ENCODE measurements at regions not wholly inside any gene's neighbourhood (a gene's known extent, or its start where the extent isn't known, plus 50 kb on each side); places are given as distances from the start of the nearest gene placed in this dataset.

DNA sequence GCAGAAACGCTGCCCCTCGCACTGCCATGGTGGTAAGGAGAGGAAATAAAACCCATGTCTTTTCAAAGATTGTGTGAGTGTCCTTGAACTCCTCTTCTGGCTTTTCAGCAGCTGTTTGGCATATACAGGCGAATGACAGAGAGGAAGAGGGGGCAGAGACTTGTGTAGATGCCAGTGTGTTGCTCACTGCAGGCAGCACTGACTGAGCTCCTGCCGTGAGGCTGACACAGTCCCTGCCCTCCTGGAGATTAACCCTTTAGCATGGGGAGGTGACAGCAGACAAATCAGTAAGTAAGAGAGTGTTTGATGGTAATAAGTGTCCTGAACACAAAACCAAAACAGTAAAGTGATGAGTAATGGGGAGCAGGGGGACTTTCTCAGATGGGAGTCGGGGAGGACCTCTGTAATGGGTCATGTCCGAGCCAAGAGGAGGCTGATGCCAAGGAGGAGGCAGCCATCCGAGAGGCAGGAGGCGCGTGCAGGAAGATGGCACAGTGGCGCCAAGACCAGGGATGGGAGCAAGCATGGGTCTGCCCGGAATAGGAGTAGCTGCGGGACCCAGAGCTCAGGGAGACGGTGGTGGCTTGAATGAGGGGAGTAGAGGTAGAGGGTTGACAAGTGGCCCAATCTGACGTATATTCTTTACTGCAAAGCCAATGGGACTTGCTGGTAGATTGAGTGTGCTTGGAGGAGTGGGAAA, 182.2 kb downstream of the FOXO1 start:
- H3K9me3 ChIP-seq (ENCODE audit: control insufficient read depth, insufficient read depth, low read depth, low read length): no peaks in the 10 kb centered on the region
- H3K9ac ChIP-seq (ENCODE audit: insufficient read depth, low read length): no peak overlapping the region
- H3K79me2 ChIP-seq (ENCODE audit: control insufficient read depth, insufficient read depth, low read length): no peaks in the 10 kb centered on the region
- no peak overlapping the region for H2AFZ ChIP-seq (ENCODE audit: low read length)
- no peak overlapping the region for H3K27ac ChIP-seq (ENCODE audit: insufficient read depth, low read length)
- no peak overlapping the region for H3K4me3 ChIP-seq (replicated peaks in 1 of 4; ENCODE audit: control extremely low read depth in 1 of 4, insufficient read depth in 1 of 4, low read depth in 3 of 4, low read length in 4 of 4)
- H4K20me1 ChIP-seq (ENCODE audit: control insufficient read depth, extremely low read depth, insufficient read depth, low read length): no peaks in the 10 kb centered on the region
- no peak for DNase-seq (ENCODE audit: low read depth in 2 of 2)
- H3K27me3 ChIP-seq (ENCODE audit: control insufficient read depth, insufficient read depth, low read length): no peaks in the 10 kb centered on the region
- no peaks in the 10 kb centered on the region for H3K4me1 ChIP-seq (ENCODE audit: control insufficient read depth, extremely low read depth, insufficient read depth, low read length)
- H3K4me2 ChIP-seq (ENCODE audit: extremely low read depth, insufficient read depth, low read length): no peak overlapping the region
- TF ChIP-seq EZH2 (IDR thresholded peaks at IDR 0.05; ENCODE audit: low read length, missing control alignments): no peak
- H3K36me3 ChIP-seq (ENCODE audit: control insufficient read depth, insufficient read depth, low read length): no peaks in the 10 kb centered on the region

DNA sequence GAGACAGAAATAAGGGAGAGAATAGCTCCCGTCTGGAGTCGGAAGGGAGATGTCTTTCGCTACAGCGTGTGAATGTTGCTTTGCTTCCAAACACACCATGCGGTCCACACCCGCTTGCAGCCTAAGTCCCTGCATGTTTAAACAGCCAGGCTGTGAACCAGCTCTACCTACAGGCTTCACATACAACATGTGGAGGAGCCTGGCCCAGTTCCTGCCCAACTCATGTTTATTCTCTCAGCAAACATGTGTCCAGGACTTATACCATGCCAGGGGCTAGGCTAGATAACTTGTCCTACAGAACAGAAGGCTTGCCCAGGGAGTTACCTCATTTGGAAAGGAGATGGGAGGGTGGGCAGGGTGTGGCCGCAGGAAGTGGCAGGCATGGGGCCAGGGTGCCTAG, 181.5 kb downstream of the FOXO1 start:
- Histone ChIP-seq H3K4me3 (replicated peaks in 1 of 4; ENCODE audit: control extremely low read depth in 1 of 4, insufficient read depth in 1 of 4, low read depth in 3 of 4, low read length in 4 of 4) (no peak overlapping the region), H4K20me1 (ENCODE audit: control insufficient read depth, extremely low read depth, insufficient read depth, low read length) (no peaks in the 10 kb centered on the region), H3K9me3 (ENCODE audit: control insufficient read depth, insufficient read depth, low read depth, low read length) (no peaks in the 10 kb centered on the region), H3K9ac (ENCODE audit: insufficient read depth, low read length) (no peak overlapping the region), H3K27ac (ENCODE audit: insufficient read depth, low read length) (no peak overlapping the region), H3K4me1 (ENCODE audit: control insufficient read depth, extremely low read depth, insufficient read depth, low read length) (no peaks in the 10 kb centered on the region), H3K27me3 (ENCODE audit: control insufficient read depth, insufficient read depth, low read length) (no peaks in the 10 kb centered on the region), H3K4me2 (ENCODE audit: extremely low read depth, insufficient read depth, low read length) (no peak overlapping the region), H3K79me2 (ENCODE audit: control insufficient read depth, insufficient read depth, low read length) (no peaks in the 10 kb centered on the region), H2AFZ (ENCODE audit: low read length) (no peak overlapping the region), H3K36me3 (ENCODE audit: control insufficient read depth, insufficient read depth, low read length) (no peaks in the 10 kb centered on the region)
- TF ChIP-seq, protein P1, sequence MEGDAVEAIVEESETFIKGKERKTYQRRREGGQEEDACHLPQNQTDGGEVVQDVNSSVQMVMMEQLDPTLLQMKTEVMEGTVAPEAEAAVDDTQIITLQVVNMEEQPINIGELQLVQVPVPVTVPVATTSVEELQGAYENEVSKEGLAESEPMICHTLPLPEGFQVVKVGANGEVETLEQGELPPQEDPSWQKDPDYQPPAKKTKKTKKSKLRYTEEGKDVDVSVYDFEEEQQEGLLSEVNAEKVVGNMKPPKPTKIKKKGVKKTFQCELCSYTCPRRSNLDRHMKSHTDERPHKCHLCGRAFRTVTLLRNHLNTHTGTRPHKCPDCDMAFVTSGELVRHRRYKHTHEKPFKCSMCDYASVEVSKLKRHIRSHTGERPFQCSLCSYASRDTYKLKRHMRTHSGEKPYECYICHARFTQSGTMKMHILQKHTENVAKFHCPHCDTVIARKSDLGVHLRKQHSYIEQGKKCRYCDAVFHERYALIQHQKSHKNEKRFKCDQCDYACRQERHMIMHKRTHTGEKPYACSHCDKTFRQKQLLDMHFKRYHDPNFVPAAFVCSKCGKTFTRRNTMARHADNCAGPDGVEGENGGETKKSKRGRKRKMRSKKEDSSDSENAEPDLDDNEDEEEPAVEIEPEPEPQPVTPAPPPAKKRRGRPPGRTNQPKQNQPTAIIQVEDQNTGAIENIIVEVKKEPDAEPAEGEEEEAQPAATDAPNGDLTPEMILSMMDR (conservative IDR thresholded peaks at IDR 0.05 in 1 of 2, IDR thresholded peaks at IDR 0.05 in 1 of 2; ENCODE audit: low read depth in 1 of 2, low read length in 2 of 2): no peak
- no peak for TF ChIP-seq EZH2 (IDR thresholded peaks at IDR 0.05; ENCODE audit: low read length, missing control alignments)
- no peak for DNase-seq (ENCODE audit: low read depth in 2 of 2)

DNA sequence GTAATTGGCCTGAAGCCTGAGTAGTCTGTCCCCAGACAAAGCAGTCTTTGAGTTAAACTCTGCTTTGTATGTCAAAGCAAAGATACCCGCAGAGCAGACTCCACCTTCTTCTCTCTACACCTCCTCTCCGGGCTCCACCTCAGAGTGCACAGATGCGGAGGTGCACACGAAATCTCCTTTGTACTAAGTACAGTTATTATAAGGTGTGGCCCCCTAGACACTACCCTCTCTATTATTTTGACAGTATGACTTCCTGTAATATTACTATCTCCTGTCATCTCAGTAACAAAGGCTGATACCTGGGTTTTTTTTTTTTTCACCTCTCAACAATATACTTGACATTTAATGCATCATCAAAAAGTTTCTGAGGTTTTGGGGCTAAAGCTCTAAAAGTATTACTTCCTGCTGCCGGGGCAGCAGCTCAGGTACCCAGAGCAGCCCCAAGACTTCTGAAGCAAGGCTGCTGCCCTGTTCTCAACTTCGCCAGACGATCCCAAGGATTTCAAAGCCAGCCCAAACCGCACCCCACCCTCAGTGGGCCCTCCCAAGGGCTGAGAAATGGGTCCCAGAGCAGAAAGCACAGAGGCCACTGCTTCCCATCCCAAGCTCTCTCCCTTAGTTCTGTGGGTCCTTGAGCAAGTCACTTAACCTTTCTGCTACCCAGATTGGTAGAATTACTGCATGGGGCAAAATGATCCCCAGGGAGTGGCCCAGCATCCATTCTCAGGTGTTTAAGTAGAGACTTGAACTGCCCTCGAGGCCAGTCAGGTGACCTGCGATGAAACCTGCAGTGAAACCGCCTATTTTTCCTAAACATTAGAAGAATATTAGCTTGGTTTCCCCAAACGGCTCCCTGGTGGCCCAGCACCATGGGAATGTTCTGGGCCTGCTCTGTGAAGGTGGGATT, 180.6 kb downstream of the FOXO1 start:
- DNase-seq (ENCODE audit: low read depth in 2 of 2): no peak
- Histone ChIP-seq H3K27me3 (ENCODE audit: control insufficient read depth, insufficient read depth, low read length) (no peaks in the 10 kb centered on the region), H3K9ac (ENCODE audit: insufficient read depth, low read length) (no peak overlapping the region), H3K4me3 (replicated peaks in 1 of 4; ENCODE audit: control extremely low read depth in 1 of 4, insufficient read depth in 1 of 4, low read depth in 3 of 4, low read length in 4 of 4) (no peak overlapping the region), H3K4me1 (ENCODE audit: control insufficient read depth, extremely low read depth, insufficient read depth, low read length) (no peaks in the 10 kb centered on the region), H3K36me3 (ENCODE audit: control insufficient read depth, insufficient read depth, low read length) (no peaks in the 10 kb centered on the region), H4K20me1 (ENCODE audit: control insufficient read depth, extremely low read depth, insufficient read depth, low read length) (no peaks in the 10 kb centered on the region), H3K79me2 (ENCODE audit: control insufficient read depth, insufficient read depth, low read length) (no peaks in the 10 kb centered on the region), H2AFZ (ENCODE audit: low read length) (no peak overlapping the region), H3K4me2 (ENCODE audit: extremely low read depth, insufficient read depth, low read length) (no peak overlapping the region), H3K27ac (ENCODE audit: insufficient read depth, low read length) (no peak overlapping the region), H3K9me3 (ENCODE audit: control insufficient read depth, insufficient read depth, low read depth, low read length) (no peaks in the 10 kb centered on the region)
- TF ChIP-seq, protein P1 (conservative IDR thresholded peaks at IDR 0.05 in 1 of 2, IDR thresholded peaks at IDR 0.05 in 1 of 2; ENCODE audit: low read depth in 1 of 2, low read length in 2 of 2): no peak
- no peak for TF ChIP-seq EZH2 (IDR thresholded peaks at IDR 0.05; ENCODE audit: low read length, missing control alignments)

Measured in fibroblast of lung (primary cell).